ENCODE measurements at regions not wholly inside any gene's neighbourhood (a gene's known extent, or its start where the extent isn't known, plus 50 kb on each side); places are given as distances from the start of the nearest gene placed in this dataset.

GRCh38 chr6:18904681-18905080 lies 517.5 kb downstream of the RNF144B start:
- H3K4me3 ChIP-seq (ENCODE audit: low read depth, low read length) = no peak overlapping the region

- H3K4me3 ChIP-seq (ENCODE audit: low read depth, low read length) = no peak overlapping the region
These were observed 533.6 kb downstream of the RNF144B start for GRCh38 chr6:18920701-18921100.

- H3K4me3 ChIP-seq (ENCODE audit: low read depth, low read length) = no peak overlapping the region
These were observed 543.9 kb downstream of the RNF144B start for GRCh38 chr6:18931086-18931485.

GRCh38 chr6:18958146-18958545 lies 571.0 kb downstream of the RNF144B start:
- no peak overlapping the region for H3K4me3 ChIP-seq (ENCODE audit: low read depth, low read length)

GRCh38 chr6:18961566-18961965 lies 574.4 kb downstream of the RNF144B start:
- H3K4me3 ChIP-seq (ENCODE audit: low read depth, low read length) = no peak overlapping the region

- no peak overlapping the region for H3K4me3 ChIP-seq (ENCODE audit: low read depth, low read length)
These were observed 575.3 kb downstream of the RNF144B start for GRCh38 chr6:18962361-18962905.

- no peak overlapping the region for H3K4me3 ChIP-seq (ENCODE audit: low read depth, low read length)
These were observed 576.3 kb downstream of the RNF144B start for GRCh38 chr6:18963439-18963838.

- no peak overlapping the region for H3K4me3 ChIP-seq (ENCODE audit: low read depth, low read length)
These were observed 586.1 kb downstream of the RNF144B start for GRCh38 chr6:18973251-18973650.

- no peak overlapping the region for H3K4me3 ChIP-seq (ENCODE audit: low read depth, low read length)
These were observed 588.9 kb downstream of the RNF144B start for GRCh38 chr6:18976091-18976490.

GRCh38 chr6:18976966-18977365 lies 589.8 kb downstream of the RNF144B start:
- no peak overlapping the region for H3K4me3 ChIP-seq (ENCODE audit: low read depth, low read length)

GRCh38 chr6:18978337-18979128 lies 591.4 kb downstream of the RNF144B start:
- H3K4me3 ChIP-seq (ENCODE audit: low read depth, low read length) = no peak overlapping the region

- H3K4me3 ChIP-seq (ENCODE audit: low read depth, low read length) = no peak overlapping the region
These were observed 597.9 kb downstream of the RNF144B start for GRCh38 chr6:18985061-18985460.

- no peak overlapping the region for H3K4me3 ChIP-seq (ENCODE audit: low read depth, low read length)
These were observed 598.8 kb downstream of the RNF144B start for GRCh38 chr6:18985996-18986395.

- no peak overlapping the region for H3K4me3 ChIP-seq (ENCODE audit: low read depth, low read length)
These were observed 601.5 kb downstream of the RNF144B start for GRCh38 chr6:18988636-18989035.

- no peak overlapping the region for H3K4me3 ChIP-seq (ENCODE audit: low read depth, low read length)
These were observed 603.2 kb downstream of the RNF144B start for GRCh38 chr6:18990059-18990978.

GRCh38 chr6:18997375-18997826 lies 610.3 kb downstream of the RNF144B start:
- H3K4me3 ChIP-seq (ENCODE audit: low read depth, low read length) = no peak overlapping the region

- no peak overlapping the region for H3K4me3 ChIP-seq (ENCODE audit: low read depth, low read length)
These were observed 615.9 kb downstream of the RNF144B start for GRCh38 chr6:19002976-19003560.

GRCh38 chr6:19004176-19004575 lies 617.0 kb downstream of the RNF144B start:
- no peak overlapping the region for H3K4me3 ChIP-seq (ENCODE audit: low read depth, low read length)

GRCh38 chr6:19009769-19010168 lies 622.6 kb downstream of the RNF144B start:
- H3K4me3 ChIP-seq (ENCODE audit: low read depth, low read length) = no peak overlapping the region

- no peak overlapping the region for H3K4me3 ChIP-seq (ENCODE audit: low read depth, low read length)
These were observed 626.0 kb downstream of the RNF144B start for GRCh38 chr6:19013026-19013705.

- H3K4me3 ChIP-seq (ENCODE audit: low read depth, low read length) = no peak overlapping the region
These were observed 637.6 kb downstream of the RNF144B start for GRCh38 chr6:19024737-19025136.
